ENCODE measurements at regions not wholly inside any gene's neighbourhood (a gene's known extent, or its start where the extent isn't known, plus 50 kb on each side); places are given as distances from the start of the nearest gene placed in this dataset.

DNA sequence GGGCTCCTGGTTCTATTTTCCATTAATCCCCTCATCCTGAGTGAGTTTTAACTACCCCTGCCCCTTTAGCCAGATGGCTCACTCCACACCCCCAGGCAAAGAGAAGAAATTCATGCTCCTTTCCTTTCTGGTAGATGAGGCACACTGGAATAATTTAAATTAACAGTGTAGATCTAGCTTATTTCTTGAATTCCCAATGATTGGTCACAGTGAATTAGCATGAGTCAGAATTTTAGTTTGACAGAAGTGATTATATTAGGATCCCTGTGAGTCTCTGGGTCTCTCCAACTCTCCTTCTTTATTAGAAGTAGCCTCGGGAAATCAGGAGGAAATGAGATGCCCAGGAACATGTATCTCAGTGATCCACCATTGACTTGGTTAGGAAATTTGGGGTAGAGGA, 103.1 kb upstream of the KAZN start:
- DNase-seq (ENCODE audit: low read depth, low spot score) = no peak

DNA sequence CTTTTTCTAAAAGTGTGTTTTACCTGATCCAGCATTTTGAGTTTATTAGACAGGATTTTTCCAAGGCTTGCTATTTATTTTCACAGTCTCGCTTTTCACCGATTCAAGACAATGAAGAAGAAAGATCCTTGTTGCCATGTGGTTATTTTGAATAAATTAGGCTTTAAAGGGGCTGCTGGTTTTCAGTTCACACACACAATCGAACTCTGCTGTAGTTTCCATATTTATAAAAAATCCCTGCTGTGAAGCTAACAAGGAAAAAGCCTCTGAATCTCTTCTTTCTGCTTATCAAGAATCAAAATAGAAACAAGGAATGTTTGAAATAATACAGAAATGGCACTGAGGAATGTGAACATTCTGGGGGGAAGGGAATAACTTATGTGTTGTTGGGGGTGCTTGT, 102.5 kb upstream of the KAZN start:
- no peak for DNase-seq (ENCODE audit: low read depth, low spot score)

DNA sequence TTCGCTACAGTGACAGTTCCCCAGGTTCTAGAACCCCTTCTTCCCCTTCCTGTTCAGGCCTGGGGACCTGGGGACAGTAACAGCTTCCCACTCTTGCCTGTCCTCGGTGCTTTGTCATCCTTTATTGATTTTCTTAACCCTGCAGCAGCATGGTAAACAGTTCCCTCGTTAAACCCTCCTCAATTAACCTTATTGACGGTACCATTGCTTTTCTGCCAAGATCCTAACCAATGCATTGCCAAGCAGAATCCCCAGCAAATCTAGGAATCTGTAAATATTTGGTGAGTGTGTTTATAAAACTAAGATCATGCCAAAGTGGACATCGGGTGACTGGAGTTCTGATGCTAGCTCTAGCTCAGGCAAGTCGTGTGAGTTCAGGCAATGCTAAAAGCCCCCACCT, 99.6 kb upstream of the KAZN start:
- no peak for DNase-seq (ENCODE audit: low read depth, low spot score)

DNA sequence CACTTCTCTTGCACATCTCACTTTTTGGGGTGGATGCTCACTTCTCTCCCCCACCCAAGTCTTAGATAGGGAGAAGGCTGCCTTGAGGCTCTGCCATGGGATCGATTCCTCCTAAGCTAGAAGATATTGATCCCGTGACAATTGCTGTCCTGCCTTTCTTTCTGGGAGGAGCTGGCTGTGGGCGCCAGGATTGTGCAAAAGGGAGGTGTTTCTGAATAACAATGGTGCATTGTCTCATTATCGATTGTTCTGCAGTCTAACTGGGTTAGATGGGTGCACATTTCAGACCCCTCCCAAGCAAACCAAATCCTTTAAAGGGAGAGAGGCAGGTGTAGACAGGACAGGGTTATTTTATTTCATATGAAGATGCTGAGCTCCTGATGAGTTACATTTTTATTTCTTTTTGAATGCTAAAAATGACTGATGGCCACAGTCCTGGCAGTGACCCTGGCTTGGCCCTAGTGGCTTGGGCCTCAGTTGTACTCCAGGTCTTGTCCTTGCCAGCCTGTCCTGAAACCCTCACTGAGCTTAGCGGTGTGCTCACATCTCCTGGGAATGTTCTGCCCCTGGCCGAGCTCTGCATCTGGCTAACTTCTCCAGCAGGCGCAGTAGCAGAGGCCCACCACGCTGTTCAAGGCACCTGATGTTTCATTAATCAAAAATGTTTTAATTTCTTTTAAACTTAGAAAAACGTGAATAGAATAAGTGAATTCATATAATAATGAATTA, 99.0 kb upstream of the KAZN start:
- DNase-seq (ENCODE audit: low read depth, low spot score) = no peak

DNA sequence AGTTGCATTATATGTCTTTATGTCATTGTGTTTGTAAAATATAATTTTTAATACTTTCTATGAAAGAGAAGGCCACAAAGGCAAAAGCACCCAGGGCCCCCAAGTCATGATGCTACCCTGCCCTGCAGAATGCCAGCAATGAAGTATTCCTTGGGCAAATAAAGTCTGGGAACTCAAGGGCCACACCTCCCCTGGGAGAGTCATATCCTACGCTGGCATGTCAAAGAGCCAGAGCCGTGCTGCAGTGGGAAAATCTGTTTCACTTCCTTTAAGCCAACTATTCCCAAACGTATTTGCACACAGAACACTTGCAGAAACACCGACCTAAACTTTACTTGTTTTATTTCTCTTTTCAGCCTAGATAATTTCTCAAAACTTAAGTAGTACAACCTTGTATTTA, 98.4 kb upstream of the KAZN start:
- DNase-seq (ENCODE audit: low read depth, low spot score) = no peak

DNA sequence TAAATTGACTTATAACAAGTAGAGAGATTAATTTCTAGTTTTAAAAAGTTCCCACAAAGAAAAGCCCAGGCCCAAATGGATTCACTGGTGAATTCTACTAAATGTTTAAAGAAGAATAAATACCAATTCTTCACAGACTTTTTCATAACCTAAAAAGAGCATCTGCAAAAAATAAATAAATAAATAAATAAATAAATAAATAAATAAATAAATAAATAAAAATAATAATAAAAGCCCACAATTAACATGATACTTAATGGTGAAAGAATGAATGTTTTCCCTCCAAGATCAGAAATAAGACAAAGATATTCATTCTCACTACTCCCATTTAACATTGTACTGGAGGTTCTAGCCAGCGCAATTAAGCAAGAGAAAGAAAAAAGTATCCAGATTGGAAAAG, 97.6 kb upstream of the KAZN start:
- DNase-seq (ENCODE audit: low read depth, low spot score) = no peak

DNA sequence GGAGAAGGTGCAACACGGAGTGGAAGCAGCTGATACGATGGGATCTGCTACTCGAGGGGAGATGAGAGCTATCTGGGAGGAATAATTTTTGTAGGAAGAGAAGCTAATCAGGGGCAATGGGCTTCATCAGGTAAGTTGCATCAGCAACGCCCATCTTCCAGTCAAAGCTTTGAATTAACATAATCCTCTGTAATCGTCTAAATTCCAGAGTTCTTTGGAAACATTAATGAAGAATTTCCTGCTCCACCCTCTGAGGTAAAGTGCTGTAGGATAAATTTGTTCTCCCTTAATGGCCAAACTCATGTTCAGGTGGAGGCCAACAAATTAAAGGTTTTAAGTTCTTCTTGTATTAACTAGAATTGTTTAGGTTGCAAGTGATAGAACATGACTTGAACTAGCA, 94.0 kb upstream of the KAZN start:
- DNase-seq (ENCODE audit: low read depth, low spot score) = no peak

DNA sequence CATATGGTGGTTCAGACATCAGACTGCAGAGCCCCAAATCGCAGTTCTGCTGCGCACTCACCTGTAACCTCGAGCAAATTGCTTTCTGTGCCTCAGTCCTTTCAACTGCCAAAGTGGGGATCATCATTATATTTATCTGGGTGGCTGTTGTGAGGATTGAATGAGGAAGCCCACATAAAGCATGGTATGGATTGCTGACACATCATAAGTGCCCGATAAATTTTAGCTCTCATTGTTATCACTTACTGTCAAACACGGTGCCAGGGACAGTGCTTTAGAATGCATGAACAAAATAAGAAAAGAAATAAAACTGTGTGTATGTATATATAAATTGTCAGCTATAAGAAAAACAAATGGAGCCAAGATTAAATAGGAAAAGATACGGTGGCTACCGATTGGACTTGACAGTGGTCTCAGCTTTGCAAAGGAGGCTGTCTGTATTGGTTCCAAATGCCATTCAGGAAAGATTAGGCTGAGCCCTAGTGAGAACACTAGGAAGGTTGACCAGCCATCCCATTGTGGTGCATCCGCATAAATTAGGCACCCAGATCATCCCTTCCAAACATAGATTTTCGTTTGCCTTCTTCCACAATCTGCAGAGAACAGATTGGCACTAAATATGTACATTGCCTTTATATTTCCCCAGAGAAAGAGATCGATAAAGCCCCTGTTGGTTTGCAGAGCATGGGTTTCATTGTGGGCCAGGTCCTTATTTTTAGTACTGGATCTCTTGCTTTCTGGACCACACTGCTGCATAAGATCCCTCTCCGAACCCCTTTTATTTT, 91.8 kb upstream of the KAZN start:
- no peak for DNase-seq (ENCODE audit: low read depth, low spot score)

DNA sequence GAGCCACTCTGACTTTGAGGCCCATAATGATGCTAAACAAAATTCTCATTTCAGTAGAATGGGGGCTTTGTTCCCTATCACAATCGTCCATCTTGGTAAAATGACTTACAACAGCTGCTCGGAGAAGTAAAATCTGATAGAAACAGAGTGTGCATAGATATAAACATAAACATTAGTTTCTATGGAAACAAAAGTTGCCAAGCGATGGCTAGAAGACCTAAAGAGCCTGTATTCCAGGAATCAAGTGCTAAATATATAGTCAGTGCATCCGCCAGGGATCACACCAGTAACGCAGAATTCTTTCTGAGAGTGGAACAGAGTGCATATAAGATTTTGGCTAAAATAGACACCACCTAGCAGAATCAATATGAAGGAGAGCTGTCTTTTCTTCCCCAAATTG, 91.2 kb upstream of the KAZN start:
- DNase-seq (ENCODE audit: low read depth, low spot score) = no peak

DNA sequence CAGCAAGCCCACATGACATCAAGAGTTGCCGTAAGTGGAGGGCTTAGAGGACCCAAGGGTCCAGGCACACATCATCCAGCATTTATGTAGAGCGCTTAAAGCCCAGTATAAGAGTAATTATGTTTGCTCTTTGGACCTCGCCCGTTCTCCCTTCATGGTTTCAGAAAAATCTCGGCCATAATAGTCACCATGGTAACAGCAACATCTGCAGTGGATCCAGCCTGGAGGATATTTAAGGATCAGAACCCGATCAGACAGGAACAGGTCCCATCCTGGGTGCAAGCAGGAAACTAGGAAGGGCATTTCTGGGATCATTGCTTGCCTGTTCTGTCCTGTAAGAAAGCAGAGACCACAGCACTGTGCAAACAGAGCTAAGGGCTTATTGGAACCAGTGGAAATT, 89.9 kb upstream of the KAZN start:
- no peak for DNase-seq (ENCODE audit: low read depth, low spot score)

DNA sequence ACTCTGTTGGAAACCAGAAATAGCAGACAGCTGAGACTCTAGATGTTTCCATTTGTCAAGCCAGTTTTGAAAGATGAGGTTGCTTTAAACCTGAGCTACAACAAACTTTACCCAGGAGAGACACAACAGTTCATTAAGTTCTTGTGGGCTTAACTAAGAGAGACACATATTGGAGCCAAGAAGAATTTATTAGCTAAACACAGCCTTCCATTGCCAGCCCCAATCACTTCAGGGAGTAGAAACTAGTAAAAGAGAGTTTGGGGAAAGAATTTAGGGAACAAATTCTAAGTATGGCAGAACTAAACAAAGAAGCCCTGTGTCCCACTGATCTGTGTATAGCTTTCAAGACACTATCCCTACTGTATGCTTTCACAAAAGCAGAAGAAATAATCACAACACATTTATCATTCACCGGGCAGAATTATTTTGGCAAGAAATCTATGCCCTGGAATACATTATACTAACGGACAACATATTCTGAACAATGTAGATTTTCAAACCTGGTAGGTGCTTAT, 87.3 kb upstream of the KAZN start:
- DNase-seq (ENCODE audit: low read depth, low spot score) = no peak

DNA sequence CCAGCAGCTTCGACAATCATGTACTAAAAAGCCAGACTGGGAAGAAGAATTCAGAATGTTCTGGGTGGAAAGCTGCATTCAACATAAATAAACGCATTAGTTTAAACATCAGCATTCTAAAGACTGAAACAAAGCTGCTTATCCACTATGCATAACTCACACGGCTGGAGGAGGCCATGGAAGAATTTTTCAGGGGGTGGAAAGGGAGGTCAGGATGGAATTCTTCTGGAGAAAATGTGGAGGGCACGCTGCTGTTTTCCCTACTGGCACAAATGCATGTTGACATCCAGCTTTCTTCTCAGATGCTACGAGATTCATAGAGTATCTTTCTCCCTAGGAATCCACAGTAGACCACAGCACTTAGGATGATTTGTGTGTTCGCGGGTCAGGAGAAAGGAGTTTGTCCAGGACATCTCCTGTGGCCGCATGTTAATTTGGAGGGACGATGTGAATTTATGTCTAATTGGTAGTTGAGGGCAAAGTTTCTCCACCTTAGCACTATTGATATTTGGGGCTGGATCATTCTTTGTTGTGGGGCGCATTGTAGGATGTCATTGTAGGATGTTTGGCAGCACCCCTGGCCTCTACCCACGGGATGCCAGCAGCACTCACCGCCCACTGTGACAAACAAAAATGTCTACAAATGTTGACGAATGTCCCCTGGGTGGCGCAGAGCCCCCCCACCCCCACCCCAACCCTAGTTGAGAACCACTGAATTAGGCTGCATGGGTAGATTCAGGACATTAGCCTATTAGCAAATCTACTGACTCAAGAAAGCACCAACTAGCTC, 86.5 kb upstream of the KAZN start:
- DNase-seq (ENCODE audit: low read depth, low spot score) = no peak

DNA sequence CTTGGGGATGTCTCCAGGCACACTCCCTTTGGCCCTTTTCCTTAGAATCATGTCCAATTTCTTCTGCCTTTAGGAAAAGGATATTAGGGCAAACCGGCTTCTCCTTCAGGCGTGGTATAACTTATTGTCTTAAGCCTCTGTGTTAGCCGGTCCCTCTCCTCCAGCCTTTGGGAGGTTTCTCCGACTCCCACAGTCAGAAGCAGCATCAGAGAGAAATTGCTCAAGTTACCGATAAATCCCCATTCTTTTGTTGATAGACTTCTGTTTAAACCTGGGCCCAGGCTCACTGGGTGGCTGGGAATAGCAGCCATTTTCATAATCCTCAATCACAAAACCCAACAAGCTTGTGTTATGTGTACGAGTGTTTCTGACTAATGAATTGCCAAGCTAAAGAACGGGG, 85.4 kb upstream of the KAZN start:
- DNase-seq (ENCODE audit: low read depth, low spot score) = no peak

DNA sequence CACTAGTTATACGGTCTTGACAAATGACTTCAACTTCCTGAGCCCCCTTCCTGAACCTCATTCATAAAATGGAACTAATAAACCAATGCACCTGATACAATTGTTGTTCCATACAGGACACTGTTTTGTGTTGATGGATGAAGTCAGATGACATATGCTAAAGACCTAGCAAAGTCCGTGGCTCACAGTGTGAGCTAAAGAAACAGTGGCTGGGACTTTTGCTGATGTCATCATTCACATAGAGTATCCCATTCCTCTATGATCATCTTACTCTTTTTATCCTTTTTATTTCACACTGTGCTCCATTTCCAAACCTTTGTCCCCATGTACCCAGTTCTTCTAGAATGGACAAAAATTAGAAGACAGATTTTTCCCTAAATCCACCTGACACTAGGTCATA, 83.7 kb upstream of the KAZN start:
- DNase-seq (ENCODE audit: low read depth, low spot score) = no peak

DNA sequence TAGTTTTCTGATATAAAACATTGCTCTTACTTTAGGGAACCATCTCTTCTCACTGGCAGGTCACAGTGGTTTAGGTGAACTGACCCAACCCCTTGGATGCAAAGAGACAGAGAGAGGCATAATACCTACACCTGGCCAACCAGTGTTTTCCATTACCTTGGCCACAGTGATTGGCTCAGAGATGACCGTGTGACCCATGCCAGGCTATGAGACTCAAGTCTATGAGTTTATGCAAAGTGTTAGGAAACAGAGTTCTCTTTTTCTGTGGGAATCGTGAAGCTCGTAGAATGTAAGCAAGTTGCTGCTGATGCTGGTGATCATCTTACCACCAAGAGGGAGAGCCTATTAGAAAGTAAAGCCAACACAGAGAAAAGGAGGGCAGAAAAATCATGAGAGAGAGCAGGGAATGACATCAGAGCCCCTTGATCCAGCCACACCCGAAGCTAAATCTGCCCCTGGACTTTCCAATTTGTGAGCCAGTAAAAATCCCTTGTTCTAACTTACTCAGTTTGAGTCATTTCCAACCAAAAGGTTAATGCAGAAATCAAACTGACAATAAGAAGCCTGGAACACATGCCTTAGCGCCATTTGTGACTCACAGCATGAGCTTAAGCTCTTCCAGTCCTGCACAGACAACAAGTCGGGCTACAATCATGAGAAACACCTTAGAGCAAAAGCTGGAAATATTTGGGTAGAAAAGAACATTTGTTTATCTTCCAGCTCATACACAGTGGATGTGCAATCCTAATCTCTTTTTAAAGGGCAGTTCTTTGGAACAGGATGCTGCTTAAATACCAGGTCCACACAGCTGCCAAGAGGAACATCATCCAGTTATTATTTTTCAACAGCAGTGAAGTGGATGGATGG, 81.3 kb upstream of the KAZN start:
- no peak for DNase-seq (ENCODE audit: low read depth, low spot score)

DNA sequence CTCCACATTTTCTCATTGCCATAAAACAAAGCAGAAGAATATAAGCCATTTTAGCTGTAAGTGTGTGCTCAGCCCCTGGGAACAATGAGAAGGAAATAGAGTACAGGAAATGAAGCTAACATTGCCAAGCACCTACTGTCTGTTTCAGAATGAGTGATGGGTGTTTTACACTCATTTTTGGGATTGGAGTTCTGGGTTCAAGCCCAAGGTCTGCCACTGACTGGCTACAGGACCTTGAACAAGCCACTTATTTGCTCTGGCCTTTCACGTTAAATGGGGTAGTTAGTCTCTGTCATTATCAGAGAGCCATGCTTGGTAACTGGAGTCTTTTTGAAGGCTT, 80.7 kb upstream of the KAZN start:
- DNase-seq (ENCODE audit: low read depth, low spot score) = no peak

DNA sequence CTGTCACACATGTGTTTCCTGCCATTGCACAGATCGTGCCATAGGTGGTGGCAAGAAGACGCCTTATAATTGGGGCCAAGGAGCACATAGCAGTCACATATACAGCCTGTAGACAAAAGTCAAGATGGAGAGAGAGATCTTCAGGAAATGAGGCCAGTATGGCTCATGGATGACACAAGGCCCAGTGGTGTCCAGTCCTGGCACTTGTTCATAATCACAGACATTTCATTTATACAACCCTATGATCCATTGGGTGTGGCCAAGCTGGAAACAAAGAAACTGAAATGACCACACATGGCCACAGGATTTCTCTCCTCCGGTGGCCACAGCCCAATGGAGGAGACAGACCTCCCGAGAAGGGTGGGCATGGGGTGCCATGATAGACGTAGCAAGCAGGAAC, 78.5 kb upstream of the KAZN start:
- DNase-seq (ENCODE audit: low read depth, low spot score) = no peak

DNA sequence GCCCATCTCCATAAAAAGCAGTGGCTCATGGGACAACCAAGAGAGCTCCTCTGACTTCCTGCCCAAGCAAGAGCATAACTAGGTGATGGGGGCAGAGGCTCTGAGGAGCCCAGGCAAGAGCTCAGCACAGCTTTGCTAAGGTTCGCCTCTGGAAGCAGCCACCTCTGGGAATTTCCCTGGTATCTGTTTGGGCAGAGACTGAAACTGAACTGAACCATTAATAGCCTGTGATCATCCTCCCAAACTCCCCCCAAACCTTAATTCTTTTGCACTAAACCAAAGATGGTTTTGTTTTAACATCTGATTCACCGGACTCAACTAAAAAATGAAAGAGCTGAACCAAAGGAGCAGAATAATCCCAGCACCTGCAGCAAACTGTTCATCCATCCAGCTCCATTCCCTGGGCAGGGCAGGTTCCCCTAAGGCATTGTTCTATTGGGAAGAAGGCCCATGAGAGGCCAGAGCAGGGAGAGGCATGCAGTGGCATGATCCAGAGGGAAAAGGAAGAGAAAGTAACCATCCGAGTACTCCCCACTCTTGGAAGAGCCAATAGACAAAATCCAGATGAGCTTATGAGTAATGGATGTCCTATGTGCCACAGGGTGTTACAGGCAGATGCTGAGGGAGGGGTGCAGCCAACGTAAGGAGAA, 77.8 kb upstream of the KAZN start:
- DNase-seq (ENCODE audit: low read depth, low spot score) = no peak

DNA sequence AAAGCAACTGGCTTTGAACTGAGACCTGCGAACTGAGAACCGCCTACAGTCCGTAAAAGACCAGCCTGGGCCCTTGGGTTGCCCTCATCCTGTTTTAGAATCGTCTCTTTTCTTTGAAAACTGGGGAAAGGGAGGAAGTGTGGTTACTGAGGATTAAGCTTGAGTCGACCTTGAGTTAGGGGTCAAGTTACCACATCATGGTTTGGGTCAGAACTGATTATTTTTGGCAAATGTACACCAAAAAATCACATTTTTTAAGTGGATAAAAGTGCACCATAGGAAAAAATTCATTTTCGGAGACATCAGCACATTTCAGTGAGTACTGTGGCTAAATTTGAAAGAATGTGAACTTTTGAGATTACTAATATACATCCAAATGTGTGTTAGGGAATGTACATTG, 76.9 kb upstream of the KAZN start:
- DNase-seq (ENCODE audit: low read depth, low spot score) = no peak

DNA sequence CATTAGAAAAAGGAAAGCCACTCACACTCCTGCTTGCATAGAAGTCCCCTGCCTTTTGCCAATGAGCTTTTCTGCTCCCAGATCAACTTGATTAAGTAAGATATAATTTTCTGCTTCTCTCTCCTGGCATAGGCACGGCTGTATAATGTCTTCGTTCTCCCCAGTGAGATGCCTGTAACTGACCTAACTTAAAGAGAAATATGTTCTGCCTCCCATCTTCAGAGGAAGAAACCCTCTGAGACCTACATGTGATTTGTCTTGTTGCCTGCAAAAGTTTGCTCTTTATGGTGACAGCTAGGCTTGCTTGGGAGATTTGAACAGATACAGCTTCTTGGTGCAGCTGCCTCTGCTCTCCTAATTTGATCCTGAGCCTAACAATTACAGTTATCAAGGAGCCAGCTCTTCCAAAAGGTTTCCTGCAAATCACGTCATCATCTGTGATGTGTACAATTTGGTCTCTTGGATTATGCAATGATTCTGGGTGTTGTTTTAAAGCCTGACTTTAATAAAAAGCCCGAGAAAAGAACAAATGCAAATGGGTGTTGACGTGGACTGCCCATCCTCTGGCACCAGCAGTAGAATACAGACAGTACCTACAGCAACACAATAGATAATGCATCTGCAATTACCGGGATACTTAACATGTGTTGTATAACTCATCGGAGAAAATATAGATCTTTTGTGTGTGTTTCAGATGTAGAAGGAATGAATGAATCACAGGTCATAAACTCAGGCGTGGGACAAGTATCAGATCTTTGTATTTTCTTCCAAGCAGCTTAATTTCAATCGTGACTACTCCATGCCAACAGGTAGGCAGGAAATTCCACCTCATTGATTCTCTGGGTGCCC, 76.2 kb upstream of the KAZN start:
- no peak for DNase-seq (ENCODE audit: low read depth, low spot score)

Data from iPS DF 19.7 (cell line).